ENCODE measurements at regions not wholly inside any gene's neighbourhood (a gene's known extent, or its start where the extent isn't known, plus 50 kb on each side); places are given as distances from the start of the nearest gene placed in this dataset.

GRCh38 chr6:11925805-11926204 is 86.3 kb upstream of the HIVEP1 start:
- no peak for TF ChIP-seq CTCF (IDR thresholded peaks at IDR 0.05; ENCODE audit: insufficient read depth, low read depth, low read length)
- DNase-seq (ENCODE audit: low read depth): no peak
- H3K4me3 ChIP-seq (ENCODE audit: low read depth, low read length): no peak overlapping the region

GRCh38 chr6:11923621-11924020 is 88.5 kb upstream of the HIVEP1 start:
- no peak for TF ChIP-seq CTCF (IDR thresholded peaks at IDR 0.05; ENCODE audit: insufficient read depth, low read depth, low read length)
- no peak for DNase-seq (ENCODE audit: low read depth)
- no peak overlapping the region for H3K4me3 ChIP-seq (ENCODE audit: low read depth, low read length)

GRCh38 chr6:11922901-11923300 is 89.2 kb upstream of the HIVEP1 start:
- DNase-seq (ENCODE audit: low read depth): no peak
- no peak overlapping the region for H3K4me3 ChIP-seq (ENCODE audit: low read depth, low read length)
- TF ChIP-seq CTCF (IDR thresholded peaks at IDR 0.05; ENCODE audit: insufficient read depth, low read depth, low read length): no peak

- DNase-seq (ENCODE audit: low read depth): no peak
- no peak overlapping the region for H3K4me3 ChIP-seq (ENCODE audit: low read depth, low read length)
- TF ChIP-seq CTCF (IDR thresholded peaks at IDR 0.05; ENCODE audit: insufficient read depth, low read depth, low read length): no peak
These were observed 90.4 kb upstream of the HIVEP1 start for GRCh38 chr6:11921751-11922150.

- no peak for TF ChIP-seq CTCF (IDR thresholded peaks at IDR 0.05; ENCODE audit: insufficient read depth, low read depth, low read length)
- H3K4me3 ChIP-seq (ENCODE audit: low read depth, low read length): no peak overlapping the region
- peak; percentile 84 for DNase-seq (ENCODE audit: low read depth)
These were observed 91.1 kb upstream of the HIVEP1 start for GRCh38 chr6:11921017-11921438.

GRCh38 chr6:11920566-11920965 is 91.5 kb upstream of the HIVEP1 start:
- no peak for TF ChIP-seq CTCF (IDR thresholded peaks at IDR 0.05; ENCODE audit: insufficient read depth, low read depth, low read length)
- no peak overlapping the region for H3K4me3 ChIP-seq (ENCODE audit: low read depth, low read length)
- DNase-seq (ENCODE audit: low read depth): no peak

GRCh38 chr6:11919771-11920440 is 92.2 kb upstream of the HIVEP1 start:
- H3K4me3 ChIP-seq (ENCODE audit: low read depth, low read length): no peak overlapping the region
- no peak for DNase-seq (ENCODE audit: low read depth)
- no peak for TF ChIP-seq CTCF (IDR thresholded peaks at IDR 0.05; ENCODE audit: insufficient read depth, low read depth, low read length)
